Stimulated activated memory B cell treated with anti-CD40 and anti-IgM and Interleukin-4, amounts not matched to agents 10 μg/mL and 1 μg/mL and 100 μg/mL, for 72 hours (primary cell): ENCODE measurements at regions not wholly inside any gene's neighbourhood (a gene's known extent, or its start where the extent isn't known, plus 50 kb on each side); places are given as distances from the start of the nearest gene placed in this dataset.
"Not testable (repeated sequence)": the region's sequence is repeated elsewhere in the genome, so short reads cannot be mapped to it uniquely, and the experiment has no call there.

ENCODE experiments used
- ATAC-seq: fragments of 150-1000 bp; cut with Tn5 transposase; 2 replicates; pipeline ENCODE4 v1.10.0; 2021
- H3K27ac Mint-ChIP-seq: one replicate; pipeline ENCODE4 v1.8.0; 2022; ENCODE audit warnings: mild to moderate bottlenecking, mixed read lengths
- H3K27me3 Mint-ChIP-seq: one replicate; pipeline ENCODE4 v1.8.0; 2022; ENCODE audit warnings: mixed read lengths
- H3K36me3 Mint-ChIP-seq: one replicate; pipeline ENCODE4 v1.8.0; 2022; ENCODE audit warnings: mixed read lengths
- H3K4me1 Mint-ChIP-seq: one replicate; pipeline ENCODE4 v1.8.0; 2022; ENCODE audit warnings: mixed read lengths
- H3K4me3 Mint-ChIP-seq: one replicate; pipeline ENCODE4 v1.8.0; 2022; ENCODE audit warnings: mild to moderate bottlenecking, moderate library complexity, mixed read lengths
- H3K9me3 Mint-ChIP-seq: one replicate; pipeline ENCODE4 v1.8.0; 2022; ENCODE audit warnings: mixed read lengths

DNA sequence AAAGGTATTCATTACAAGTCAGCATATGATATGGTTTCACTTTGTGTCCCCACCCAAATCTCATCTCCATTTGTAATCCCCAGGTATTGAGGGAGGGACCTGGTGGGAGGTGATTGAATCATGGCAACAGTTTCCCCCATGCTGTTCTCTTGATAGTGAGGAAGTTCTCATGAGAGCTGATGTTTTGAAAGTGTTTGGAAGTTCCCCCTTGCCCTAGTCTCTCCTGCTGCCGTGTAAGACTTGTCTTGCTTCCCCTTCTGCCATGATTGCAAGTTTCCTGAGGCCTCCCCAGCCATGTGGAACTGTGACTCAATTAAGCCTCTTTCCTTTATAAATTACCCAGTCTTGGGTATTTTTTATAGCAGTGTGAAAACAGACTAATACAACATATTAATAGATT lies 213.7 kb upstream of the ADRA1D start:
- not testable (repeated sequence) for H3K36me3 Mint-ChIP-seq, H3K27me3 Mint-ChIP-seq, H3K4me1 Mint-ChIP-seq, H3K27ac Mint-ChIP-seq, H3K4me3 Mint-ChIP-seq, H3K9me3 Mint-ChIP-seq, ATAC-seq

DNA sequence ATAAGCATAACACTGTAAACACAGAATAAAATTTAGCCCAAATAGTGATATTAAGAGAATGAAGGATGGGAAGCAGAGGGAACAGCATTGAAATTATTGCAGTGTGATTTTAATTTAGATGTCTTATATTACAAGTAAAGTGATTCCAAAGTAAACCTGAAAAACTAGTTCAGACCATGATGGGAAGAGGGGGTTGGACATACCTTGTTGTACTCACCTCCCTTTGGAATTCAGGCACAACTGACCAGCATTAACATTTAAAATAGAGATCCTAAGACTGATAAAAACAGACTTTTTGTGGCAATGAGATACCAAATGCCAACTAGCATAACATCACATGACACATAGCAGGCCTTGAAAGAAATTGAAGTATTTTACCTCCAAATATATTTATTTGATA lies 210.0 kb upstream of the ADRA1D start:
- no peaks in the 10 kb centered on the region for H3K4me1 Mint-ChIP-seq
- ATAC-seq, result no peak
- H3K36me3 Mint-ChIP-seq, result no peaks in the 10 kb centered on the region
- H3K4me3 Mint-ChIP-seq, result no peak overlapping the region
- H3K9me3 Mint-ChIP-seq, result peaks cover 8% of the 10 kb centered on the region
- no peak overlapping the region for H3K27ac Mint-ChIP-seq
- no peaks in the 10 kb centered on the region for H3K27me3 Mint-ChIP-seq

DNA sequence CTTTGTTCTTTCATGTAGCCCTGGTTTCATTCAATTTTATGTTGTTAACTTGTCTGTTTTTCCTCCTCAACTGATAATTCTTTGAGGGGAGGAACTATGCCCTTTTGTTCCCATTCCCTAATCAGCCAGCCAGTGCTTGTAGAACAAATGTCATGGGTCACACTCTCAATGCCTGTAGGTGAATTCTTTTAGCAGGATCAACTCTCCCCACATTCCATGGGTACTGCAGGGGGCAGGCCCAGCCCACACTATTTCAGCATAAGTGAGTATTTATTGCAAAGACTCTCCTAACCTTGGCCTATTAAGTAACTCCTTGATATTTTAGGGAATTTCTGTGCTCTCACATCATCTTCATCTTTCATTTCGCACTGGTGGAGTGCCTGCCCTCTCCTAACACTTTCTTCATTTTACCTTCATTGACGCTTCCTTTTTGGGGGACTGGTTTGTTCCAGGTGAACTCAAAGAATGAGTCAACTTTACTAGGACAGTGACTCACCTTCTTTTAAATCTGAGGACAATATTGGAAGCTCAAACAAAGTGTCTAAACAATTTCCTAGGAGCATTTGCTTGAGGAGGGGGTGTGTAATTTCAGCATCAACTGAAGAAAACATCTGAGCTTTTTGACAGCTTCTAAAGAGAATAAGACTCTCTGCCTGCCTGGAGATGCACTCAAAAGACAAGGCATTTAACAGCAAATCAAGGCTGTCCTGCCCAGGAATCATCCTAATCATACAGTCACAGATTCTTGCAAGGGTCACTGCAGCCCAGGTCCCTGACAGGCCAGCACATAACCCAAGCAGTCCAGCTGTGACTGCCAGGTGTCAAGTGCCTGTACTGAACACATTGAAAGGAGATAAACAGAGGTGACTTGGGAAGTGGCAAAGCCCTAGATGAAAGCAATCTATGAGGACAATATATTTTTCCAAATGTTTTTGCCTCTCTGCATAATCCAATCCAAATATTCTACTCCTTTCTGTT lies 208.8 kb upstream of the ADRA1D start:
- peak; percentile 34 for ATAC-seq
- H3K36me3 Mint-ChIP-seq, result no peaks in the 10 kb centered on the region

DNA sequence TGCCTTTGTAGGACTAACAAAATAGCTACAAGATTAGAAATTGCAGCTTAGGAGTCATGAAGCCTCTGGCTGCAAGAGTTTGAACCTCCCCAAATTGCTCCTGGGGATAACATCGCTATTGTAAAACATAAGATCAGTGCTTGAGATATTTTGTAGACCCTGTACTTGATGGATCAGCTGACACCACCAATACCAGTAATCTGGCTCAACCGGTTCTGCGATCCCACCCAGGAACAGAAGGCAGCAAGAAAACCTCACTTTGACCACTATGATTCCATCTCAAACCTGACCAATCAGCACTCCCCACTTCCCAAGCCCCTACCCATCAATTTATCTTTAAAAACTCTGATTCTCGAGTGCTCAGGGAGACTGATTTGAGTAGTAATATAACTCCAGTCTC lies 206.9 kb upstream of the ADRA1D start:
- H3K4me1 Mint-ChIP-seq, result no peaks in the 10 kb centered on the region
- peaks cover 15% of the 10 kb centered on the region for H3K27me3 Mint-ChIP-seq
- no peaks in the 10 kb centered on the region for H3K36me3 Mint-ChIP-seq
- no peak for ATAC-seq
- H3K9me3 Mint-ChIP-seq, result peaks cover 8% of the 10 kb centered on the region
- H3K27ac Mint-ChIP-seq, result no peak overlapping the region
- H3K4me3 Mint-ChIP-seq, result no peak overlapping the region

More for the DNA sequence above, 208.8 kb upstream of the ADRA1D start:
- H3K27me3 Mint-ChIP-seq, result peaks cover 4% of the 10 kb centered on the region
- peaks cover 8% of the 10 kb centered on the region for H3K9me3 Mint-ChIP-seq
- no peaks in the 10 kb centered on the region for H3K4me1 Mint-ChIP-seq
- no peak overlapping the region for H3K27ac Mint-ChIP-seq
- H3K4me3 Mint-ChIP-seq, result no peak overlapping the region

DNA sequence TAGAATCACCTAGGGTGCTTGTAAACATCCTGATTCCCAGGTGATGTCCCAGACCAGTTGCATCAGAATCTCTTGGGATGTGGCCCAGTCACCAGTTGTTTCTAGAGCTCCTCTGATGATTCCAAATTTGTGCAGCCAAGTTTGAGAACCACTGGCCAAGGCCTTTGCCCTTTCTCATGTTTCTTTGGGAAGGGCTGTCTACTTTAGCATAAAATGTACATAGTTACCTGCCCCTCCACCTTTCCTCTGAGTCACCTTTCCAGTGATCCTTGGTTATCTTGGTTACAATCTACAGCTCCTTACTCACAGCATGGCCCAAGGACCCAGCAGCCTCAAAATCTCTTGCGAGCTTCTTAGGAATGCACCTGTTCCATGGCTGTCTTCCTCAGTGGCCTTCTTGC lies 206.2 kb upstream of the ADRA1D start:
- Mint-ChIP-seq H3K27ac (no peak overlapping the region), H3K36me3 (no peaks in the 10 kb centered on the region), H3K4me3 (no peak overlapping the region), H3K27me3 (peaks cover 15% of the 10 kb centered on the region), H3K4me1 (no peaks in the 10 kb centered on the region), H3K9me3 (peaks cover 8% of the 10 kb centered on the region)
- ATAC-seq, result no peak

DNA sequence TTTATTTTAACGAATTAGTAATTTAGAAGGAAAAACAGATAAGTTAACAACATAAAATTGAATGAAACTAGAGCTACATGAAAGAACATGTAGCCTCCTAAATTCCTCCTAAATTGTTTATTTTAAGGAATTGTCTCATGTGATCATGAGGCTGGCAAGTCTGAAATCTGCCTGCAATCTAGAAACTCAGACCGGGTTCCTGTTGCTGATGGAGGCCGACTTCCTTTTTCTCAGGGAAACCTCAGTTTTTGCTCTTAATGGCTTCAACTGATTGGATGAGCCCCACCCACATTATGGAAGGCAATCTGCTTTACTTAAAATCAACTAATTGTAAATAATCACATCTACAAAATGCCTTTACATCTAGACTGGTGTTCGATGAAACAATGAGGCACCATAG lies 205.0 kb upstream of the ADRA1D start:
- H3K36me3 Mint-ChIP-seq, result no peaks in the 10 kb centered on the region
- H3K9me3 Mint-ChIP-seq, result peaks cover 7% of the 10 kb centered on the region
- H3K4me3 Mint-ChIP-seq, result no peak overlapping the region
- no peaks in the 10 kb centered on the region for H3K4me1 Mint-ChIP-seq
- no peak for ATAC-seq
- H3K27ac Mint-ChIP-seq, result no peak overlapping the region
- H3K27me3 Mint-ChIP-seq, result peaks cover 15% of the 10 kb centered on the region

DNA sequence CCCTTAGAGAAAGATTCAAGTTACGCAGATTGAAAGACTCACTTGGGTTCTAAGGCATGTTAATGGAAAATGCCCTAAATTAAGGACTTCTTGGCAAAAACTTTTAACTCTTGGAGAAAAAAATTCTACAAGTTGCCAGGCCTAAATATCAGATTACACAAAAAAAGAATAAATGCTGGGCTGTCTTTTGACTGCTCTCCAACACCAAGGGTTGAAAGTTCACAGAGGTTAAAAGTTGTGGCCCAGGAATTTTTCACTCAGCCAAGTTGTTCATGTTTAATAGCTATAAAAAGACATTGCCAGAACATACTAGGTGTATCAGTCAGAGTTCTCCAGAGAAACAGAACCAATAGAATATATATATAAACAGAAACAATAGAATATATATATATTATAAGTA lies 204.3 kb upstream of the ADRA1D start:
- Mint-ChIP-seq H3K4me1 (no peaks in the 10 kb centered on the region), H3K4me3 (no peak overlapping the region), H3K36me3 (no peaks in the 10 kb centered on the region), H3K27me3 (peaks cover 19% of the 10 kb centered on the region), H3K27ac (no peak overlapping the region), H3K9me3 (no peaks in the 10 kb centered on the region)
- ATAC-seq, result no peak

DNA sequence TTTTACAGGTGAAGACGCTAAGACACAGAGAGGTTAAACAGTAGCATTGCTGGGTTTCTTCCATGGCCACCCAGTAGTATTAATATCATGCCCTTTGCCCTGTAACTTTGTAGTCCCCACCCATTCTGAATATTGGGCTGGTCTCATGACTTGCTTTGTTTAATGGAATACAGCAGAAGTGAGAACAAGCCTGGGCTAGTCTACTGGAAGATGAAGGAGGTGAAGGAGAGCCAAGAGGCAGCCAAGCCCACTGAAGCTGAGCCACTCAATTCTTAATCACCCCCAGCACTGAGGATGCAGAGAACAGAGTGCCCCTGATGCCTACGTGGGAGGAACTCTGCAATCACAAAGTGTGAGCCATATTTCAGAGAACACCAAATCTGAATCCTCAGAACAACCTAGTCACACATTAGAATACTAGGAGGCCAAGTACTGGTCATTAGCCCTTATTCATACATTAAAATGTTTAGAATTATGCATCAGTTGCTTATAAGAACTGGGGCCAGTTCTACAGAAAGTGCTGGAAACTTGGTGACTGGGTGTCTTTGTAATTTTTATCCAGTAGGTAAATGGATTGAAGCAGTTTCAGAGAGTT lies 202.5 kb upstream of the ADRA1D start:
- ATAC-seq, result no peak
- H3K4me3 Mint-ChIP-seq, result no peak overlapping the region
- no peaks in the 10 kb centered on the region for H3K36me3 Mint-ChIP-seq
- H3K4me1 Mint-ChIP-seq, result no peaks in the 10 kb centered on the region
- peaks cover 24% of the 10 kb centered on the region for H3K27me3 Mint-ChIP-seq
- no peak overlapping the region for H3K27ac Mint-ChIP-seq
- H3K9me3 Mint-ChIP-seq, result no peaks in the 10 kb centered on the region

DNA sequence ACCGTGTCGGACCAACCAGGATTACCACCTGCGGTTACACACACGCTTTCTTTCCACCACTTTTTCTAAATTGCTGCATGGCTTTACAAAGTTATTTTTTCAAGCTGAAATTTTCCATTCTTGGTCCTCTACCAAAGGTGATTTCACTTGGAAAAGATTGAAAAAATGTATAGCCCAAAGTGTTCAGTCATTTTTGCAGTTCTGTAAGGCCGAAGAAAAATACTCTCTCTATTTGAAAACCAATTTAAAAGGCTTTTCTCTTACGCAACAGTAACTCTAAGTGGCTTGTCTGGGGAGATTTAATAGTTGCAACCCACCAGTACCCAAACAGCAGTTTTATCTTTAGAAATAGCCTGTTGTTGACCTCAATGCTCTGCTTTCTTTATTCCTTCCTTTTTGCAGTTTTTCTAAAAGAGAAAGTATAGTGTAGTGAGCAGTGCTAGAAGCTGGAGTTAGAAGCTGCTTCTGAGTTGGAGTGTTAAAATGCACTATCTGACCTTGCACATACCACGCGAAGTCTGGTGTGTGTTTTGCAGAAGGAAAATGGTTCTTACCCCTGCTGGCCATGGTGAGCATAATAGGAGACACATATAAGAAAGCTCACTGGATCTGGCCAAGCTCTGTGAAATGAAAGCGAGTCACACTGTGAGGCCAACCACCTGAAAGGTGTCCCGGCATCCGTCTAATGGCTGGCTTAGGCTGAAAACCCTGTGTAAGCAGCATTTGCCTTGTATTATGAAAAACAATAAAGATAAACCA lies 201.0 kb upstream of the ADRA1D start:
- H3K9me3 Mint-ChIP-seq, result no peaks in the 10 kb centered on the region
- no peak overlapping the region for H3K27ac Mint-ChIP-seq
- H3K4me1 Mint-ChIP-seq, result no peaks in the 10 kb centered on the region
- peaks cover 24% of the 10 kb centered on the region for H3K27me3 Mint-ChIP-seq
- H3K36me3 Mint-ChIP-seq, result no peaks in the 10 kb centered on the region
- no peak for ATAC-seq
- no peak overlapping the region for H3K4me3 Mint-ChIP-seq

DNA sequence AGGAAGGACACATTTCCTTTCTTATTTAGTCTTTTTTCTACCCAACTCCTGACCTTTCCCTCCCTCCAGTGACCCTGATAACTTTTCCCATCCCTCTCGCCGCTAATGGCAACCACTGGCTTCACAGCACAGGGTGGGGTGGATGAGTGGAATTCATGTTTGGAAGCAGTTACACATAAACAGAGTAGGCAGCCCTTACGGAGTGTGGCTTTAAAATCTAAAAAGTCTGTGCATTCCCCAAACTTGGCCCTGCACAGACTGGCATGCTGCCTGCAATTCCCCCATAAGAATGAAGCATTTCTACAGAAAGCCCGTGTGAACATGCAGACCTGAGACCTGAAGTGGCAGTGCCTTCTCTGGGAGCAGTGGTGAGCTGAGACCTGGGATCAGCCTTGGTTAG lies 196.7 kb upstream of the ADRA1D start:
- H3K27ac Mint-ChIP-seq, result no peak overlapping the region
- H3K27me3 Mint-ChIP-seq, result peaks cover 9% of the 10 kb centered on the region
- no peak for ATAC-seq
- no peaks in the 10 kb centered on the region for H3K4me1 Mint-ChIP-seq
- H3K9me3 Mint-ChIP-seq, result no peaks in the 10 kb centered on the region
- H3K4me3 Mint-ChIP-seq, result no peak overlapping the region
- H3K36me3 Mint-ChIP-seq, result no peaks in the 10 kb centered on the region

DNA sequence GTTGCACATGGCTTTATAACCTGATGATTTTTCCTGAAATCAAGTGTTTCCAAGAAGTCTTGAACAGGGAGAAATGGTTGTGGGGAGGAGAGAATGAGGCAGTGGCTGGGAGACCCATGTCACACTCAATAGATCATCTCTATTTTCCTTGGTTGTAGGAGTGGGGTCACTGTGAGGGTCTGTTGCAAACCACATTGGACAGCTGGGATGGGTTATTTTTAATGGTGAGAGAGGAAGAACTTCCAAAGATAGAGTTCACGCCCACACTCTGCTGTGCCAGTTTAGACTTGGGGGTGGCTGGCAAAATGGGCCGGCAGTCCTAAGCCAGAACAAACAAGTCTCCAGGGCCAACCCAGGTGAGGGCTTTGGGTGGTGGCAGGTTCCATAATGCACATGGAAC lies 196.2 kb upstream of the ADRA1D start:
- no peak for ATAC-seq
- Mint-ChIP-seq H3K4me1 (no peaks in the 10 kb centered on the region), H3K4me3 (no peak overlapping the region), H3K27ac (no peak overlapping the region), H3K27me3 (peaks cover 9% of the 10 kb centered on the region), H3K9me3 (no peaks in the 10 kb centered on the region), H3K36me3 (no peaks in the 10 kb centered on the region)

DNA sequence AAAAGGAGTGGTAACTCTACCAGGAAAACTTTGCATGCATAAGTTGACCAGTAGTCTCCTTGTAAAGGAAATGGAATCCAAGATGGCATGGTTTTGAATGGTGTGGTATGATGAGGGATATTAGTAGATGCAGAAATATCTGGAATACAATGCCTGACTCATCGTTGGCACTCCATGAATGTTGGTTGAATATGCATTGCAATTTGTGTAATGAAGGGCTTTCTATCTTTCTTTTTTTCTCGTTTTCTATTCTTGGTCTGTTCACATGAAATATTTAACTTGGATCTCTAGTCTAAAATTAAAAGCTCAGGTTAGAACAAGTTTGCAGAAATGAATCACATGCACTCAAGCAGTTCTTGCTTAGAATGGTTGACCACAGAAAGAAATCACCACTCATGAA lies 195.3 kb upstream of the ADRA1D start:
- H3K4me1 Mint-ChIP-seq, result no peaks in the 10 kb centered on the region
- no peaks in the 10 kb centered on the region for H3K36me3 Mint-ChIP-seq
- H3K27me3 Mint-ChIP-seq, result peaks cover 9% of the 10 kb centered on the region
- no peak overlapping the region for H3K27ac Mint-ChIP-seq
- ATAC-seq, result no peak
- H3K9me3 Mint-ChIP-seq, result no peaks in the 10 kb centered on the region
- no peak overlapping the region for H3K4me3 Mint-ChIP-seq

DNA sequence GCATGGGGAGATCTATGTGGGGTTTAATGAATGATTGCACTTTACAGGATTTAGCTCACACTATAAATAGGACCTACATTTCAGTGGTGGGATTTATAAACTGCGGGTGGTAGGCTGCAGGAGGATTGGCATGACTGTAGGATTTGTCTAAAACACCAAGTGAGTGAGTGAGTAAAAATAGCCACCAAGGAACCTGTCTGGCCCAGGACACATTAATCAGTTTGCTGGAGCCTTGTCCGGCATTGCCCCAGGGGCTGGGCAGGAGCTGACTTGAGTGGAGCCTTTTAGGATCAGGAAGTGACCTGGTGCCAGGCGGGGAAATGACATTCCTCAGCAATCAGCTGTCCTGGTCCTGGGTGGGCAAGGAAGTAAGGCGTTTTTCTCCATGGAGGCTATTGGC lies 193.9 kb upstream of the ADRA1D start:
- Mint-ChIP-seq H3K36me3 (no peaks in the 10 kb centered on the region), H3K9me3 (no peaks in the 10 kb centered on the region), H3K27ac (no peak overlapping the region), H3K27me3 (peaks cover 2% of the 10 kb centered on the region), H3K4me1 (no peaks in the 10 kb centered on the region), H3K4me3 (no peak overlapping the region)
- ATAC-seq, result no peak

DNA sequence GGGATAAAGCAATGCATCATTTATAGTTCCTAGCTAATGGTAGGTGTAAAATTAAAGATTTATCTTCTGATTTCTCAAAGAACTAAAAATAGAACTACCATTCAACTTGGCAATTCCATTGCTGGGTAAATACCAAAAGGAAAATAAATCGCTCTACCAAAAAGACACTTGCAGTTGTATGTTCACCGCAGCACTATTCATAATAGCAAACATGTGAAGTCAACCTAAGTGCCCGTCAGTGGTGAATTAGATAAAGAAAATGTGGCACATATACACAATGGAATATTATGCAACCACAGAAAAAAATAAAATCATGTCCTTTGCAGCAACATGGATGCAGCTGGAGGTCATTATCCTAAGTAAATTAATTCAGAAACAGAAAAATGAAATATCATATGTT lies 192.8 kb upstream of the ADRA1D start:
- H3K4me1 Mint-ChIP-seq, result no peaks in the 10 kb centered on the region
- H3K4me3 Mint-ChIP-seq, result no peak overlapping the region
- no peak overlapping the region for H3K27ac Mint-ChIP-seq
- no peaks in the 10 kb centered on the region for H3K9me3 Mint-ChIP-seq
- no peaks in the 10 kb centered on the region for H3K27me3 Mint-ChIP-seq
- no peak for ATAC-seq
- no peaks in the 10 kb centered on the region for H3K36me3 Mint-ChIP-seq

DNA sequence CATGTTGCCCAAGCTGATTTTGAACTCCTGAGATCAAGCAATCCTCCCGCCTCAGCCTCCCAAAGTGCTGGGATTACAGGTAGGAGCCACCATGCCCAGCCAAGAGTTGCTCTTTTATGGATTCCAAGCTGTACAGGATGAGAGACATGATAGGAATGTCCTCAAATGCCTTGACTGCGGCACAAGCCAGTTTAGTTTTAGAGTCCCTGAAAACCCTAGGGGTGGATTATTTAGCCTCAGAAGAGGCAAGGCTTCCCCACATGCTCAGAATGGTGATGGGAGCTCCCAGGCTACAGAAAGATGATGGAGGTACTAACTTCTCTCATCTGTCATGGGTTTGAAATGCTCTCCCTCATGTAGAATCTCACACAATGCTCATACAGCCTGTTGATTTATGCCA lies 192.1 kb upstream of the ADRA1D start:
- Mint-ChIP-seq H3K36me3 (no peaks in the 10 kb centered on the region), H3K4me3 (no peak overlapping the region), H3K27me3 (no peaks in the 10 kb centered on the region)

More for the DNA sequence above, 192.1 kb upstream of the ADRA1D start:
- ATAC-seq, result no peak
- no peaks in the 10 kb centered on the region for H3K9me3 Mint-ChIP-seq
- no peaks in the 10 kb centered on the region for H3K4me1 Mint-ChIP-seq
- no peak overlapping the region for H3K27ac Mint-ChIP-seq
